ENCODE measurements at regions not wholly inside any gene's neighbourhood (a gene's known extent, or its start where the extent isn't known, plus 50 kb on each side); places are given as distances from the start of the nearest gene placed in this dataset.
"Not testable (repeated sequence)": the region's sequence is repeated elsewhere in the genome, so short reads cannot be mapped to it uniquely, and the experiment has no call there.

DNA sequence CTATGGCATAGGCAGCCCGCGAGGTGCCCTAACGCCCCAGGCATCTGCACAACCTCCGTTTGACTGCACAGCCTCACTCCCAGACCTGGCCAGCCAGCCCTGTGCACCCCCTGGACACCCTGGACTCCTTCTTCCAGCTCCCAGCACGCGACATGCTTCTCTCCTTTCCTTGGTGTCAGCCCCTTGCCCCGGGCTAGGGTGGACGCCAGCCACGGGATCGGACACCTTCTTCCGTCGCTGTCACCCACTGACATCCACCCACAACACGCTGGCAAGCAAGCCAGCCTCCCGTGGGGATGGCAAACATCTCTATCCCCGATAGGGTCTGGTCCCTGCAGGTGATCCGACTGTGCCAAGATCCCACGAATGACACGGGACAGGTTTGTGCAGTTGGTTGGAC, 60.5 kb upstream of the FCGR2A start:
- H2AFZ ChIP-seq (ENCODE audit: low read depth); H3K9ac ChIP-seq; H3K36me3 ChIP-seq (replicated peaks in 1 of 2; ENCODE audit: control insufficient read depth in 1 of 2, insufficient read depth in 2 of 2, low read length in 1 of 2); H3K79me2 ChIP-seq (ENCODE audit: insufficient read depth); H3K27ac ChIP-seq (ENCODE audit: low read depth in 2 of 2, low read length in 1 of 2); H3K4me1 ChIP-seq (ENCODE audit: control insufficient read depth in 1 of 2, insufficient read depth in 2 of 2, low read depth in 1 of 2, low read length in 1 of 2); POLR2A ChIA-PET; H3K27me3 ChIP-seq (ENCODE audit: insufficient read depth); H3F3A ChIP-seq (replicated peaks; ENCODE audit: insufficient read depth); CTCF ChIA-PET; H3K4me2 ChIP-seq; H4K20me1 ChIP-seq (ENCODE audit: insufficient read depth); H3K9me2 ChIP-seq; H3K9me3 ChIP-seq; H3K4me3 ChIP-seq (ENCODE audit: low read depth in 2 of 2, low read length in 1 of 2); DNase-seq: not testable (repeated sequence)
- WGBS (ENCODE audit: low lambda C conversion rate) = 52% methylated on average over 14 of the region's 18 CpGs

DNA sequence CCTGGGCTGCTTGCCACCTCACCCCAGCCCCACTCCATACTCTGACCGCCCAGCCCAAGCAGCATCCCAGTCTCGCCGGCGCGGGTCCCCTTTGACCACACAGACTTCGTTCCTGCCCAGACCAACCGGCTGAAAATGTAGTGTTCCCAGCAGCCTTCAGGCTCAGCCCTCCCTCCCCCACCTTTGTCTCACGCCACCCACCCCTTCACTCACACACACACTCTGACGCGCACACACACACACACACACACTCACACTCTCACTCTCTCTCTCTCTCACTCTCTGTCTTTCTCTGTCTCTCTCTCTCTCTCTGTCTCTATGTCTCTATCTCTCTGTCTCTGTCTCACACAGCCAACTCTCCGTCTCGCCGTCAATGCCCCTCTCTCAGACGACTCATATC, 61.0 kb upstream of the FCGR2A start:
- H2AFZ ChIP-seq (ENCODE audit: low read depth); DNase-seq; H3K9me3 ChIP-seq; H3K79me2 ChIP-seq (ENCODE audit: insufficient read depth); H3K36me3 ChIP-seq (replicated peaks in 1 of 2; ENCODE audit: control insufficient read depth in 1 of 2, insufficient read depth in 2 of 2, low read length in 1 of 2); POLR2A ChIA-PET; H3K9ac ChIP-seq; H3K27ac ChIP-seq (ENCODE audit: low read depth in 2 of 2, low read length in 1 of 2); H3K4me1 ChIP-seq (ENCODE audit: control insufficient read depth in 1 of 2, insufficient read depth in 2 of 2, low read depth in 1 of 2, low read length in 1 of 2); H3K4me2 ChIP-seq; CTCF ChIA-PET; H3K9me2 ChIP-seq; H4K20me1 ChIP-seq (ENCODE audit: insufficient read depth); H3K4me3 ChIP-seq (ENCODE audit: low read depth in 2 of 2, low read length in 1 of 2); H3F3A ChIP-seq (replicated peaks; ENCODE audit: insufficient read depth): not testable (repeated sequence)
- H3K27me3 ChIP-seq (ENCODE audit: insufficient read depth) = peaks cover 10% of the 10 kb centered on the region
- WGBS (ENCODE audit: low lambda C conversion rate) = 90% methylated on average over 2 of the region's 14 CpGs

DNA sequence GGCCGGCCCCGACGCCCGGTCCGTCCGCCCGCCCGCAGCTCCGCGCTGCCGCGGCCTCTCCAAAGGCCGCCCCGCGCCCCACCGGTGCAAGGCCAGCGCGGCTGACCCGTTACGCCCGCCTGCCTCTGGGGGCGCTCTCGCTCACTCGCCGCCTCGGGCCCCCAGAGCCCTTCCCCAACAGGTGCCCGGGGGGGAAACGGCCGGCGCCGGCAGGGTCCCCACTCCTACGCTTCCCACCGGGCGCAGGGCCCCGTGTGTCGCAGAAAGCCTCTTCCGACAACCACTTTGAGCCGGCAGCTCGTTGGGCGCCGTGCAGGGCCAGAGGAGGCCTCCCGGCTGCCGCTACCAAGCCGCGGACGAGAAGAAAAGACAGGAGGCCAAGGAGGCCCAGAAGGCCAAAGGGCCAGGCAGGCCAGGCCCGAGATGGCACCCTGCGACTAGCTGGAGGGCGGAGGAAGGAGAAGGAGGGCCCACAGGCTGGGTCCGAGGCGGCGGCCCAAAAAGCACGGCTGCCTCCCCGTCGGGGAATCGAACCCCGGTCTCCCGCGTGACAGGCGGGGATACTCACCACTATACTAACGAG, 64.9 kb upstream of the FCGR2A start:
- WGBS (ENCODE audit: low lambda C conversion rate) = under 1% methylated on average over 30 of the region's 61 CpGs
- no peaks in the 10 kb centered on the region for H3K9me3 ChIP-seq
- H3K36me3 ChIP-seq (replicated peaks in 1 of 2; ENCODE audit: control insufficient read depth in 1 of 2, insufficient read depth in 2 of 2, low read length in 1 of 2) = no peaks in the 10 kb centered on the region
- H4K20me1 ChIP-seq (ENCODE audit: insufficient read depth) = no peaks in the 10 kb centered on the region
- no peak overlapping the region for H2AFZ ChIP-seq (ENCODE audit: low read depth)
- no peaks in the 10 kb centered on the region for H3K79me2 ChIP-seq (ENCODE audit: insufficient read depth)
- no peak overlapping the region; a peak in 1 of 4 replicates for H3K27ac ChIP-seq (ENCODE audit: low read depth in 2 of 2, low read length in 1 of 2)
- ChIA-PET POLR2A (no interaction called here), CTCF (interaction anchor here (0.6 to 3.8 kb wide), 9 partner anchors 9 to 552 kb away, joined by 3 to 18 read pairs (median 6); no protein-coding TSS in a partner anchor)
- peaks cover 18% of the 10 kb centered on the region for H3K27me3 ChIP-seq (ENCODE audit: insufficient read depth)
- no peak overlapping the region for H3K9ac ChIP-seq
- peaks cover 0 to 7% of the 10 kb centered on the region in 2 experiments; a peak in 1 of 4 replicates for H3K4me1 ChIP-seq (ENCODE audit: control insufficient read depth in 1 of 2, insufficient read depth in 2 of 2, low read depth in 1 of 2, low read length in 1 of 2)
- no peaks in the 10 kb centered on the region for H3F3A ChIP-seq (replicated peaks; ENCODE audit: insufficient read depth)
- H3K4me3 ChIP-seq (ENCODE audit: low read depth in 2 of 2, low read length in 1 of 2) = peak overlapping the region; percentile 72 to 76
- H3K4me2 ChIP-seq = peak overlapping the region; percentile 85
- DNase-seq = peak; percentile 92
- TF ChIP-seq, protein P1, sequence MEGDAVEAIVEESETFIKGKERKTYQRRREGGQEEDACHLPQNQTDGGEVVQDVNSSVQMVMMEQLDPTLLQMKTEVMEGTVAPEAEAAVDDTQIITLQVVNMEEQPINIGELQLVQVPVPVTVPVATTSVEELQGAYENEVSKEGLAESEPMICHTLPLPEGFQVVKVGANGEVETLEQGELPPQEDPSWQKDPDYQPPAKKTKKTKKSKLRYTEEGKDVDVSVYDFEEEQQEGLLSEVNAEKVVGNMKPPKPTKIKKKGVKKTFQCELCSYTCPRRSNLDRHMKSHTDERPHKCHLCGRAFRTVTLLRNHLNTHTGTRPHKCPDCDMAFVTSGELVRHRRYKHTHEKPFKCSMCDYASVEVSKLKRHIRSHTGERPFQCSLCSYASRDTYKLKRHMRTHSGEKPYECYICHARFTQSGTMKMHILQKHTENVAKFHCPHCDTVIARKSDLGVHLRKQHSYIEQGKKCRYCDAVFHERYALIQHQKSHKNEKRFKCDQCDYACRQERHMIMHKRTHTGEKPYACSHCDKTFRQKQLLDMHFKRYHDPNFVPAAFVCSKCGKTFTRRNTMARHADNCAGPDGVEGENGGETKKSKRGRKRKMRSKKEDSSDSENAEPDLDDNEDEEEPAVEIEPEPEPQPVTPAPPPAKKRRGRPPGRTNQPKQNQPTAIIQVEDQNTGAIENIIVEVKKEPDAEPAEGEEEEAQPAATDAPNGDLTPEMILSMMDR (IDR thresholded peaks at IDR 0.05) = peak; percentile 66
- TF ChIP-seq SMC3 (IDR thresholded peaks at IDR 0.05; ENCODE audit: low read depth, low read length) = no peak
- TF ChIP-seq, protein P2, sequence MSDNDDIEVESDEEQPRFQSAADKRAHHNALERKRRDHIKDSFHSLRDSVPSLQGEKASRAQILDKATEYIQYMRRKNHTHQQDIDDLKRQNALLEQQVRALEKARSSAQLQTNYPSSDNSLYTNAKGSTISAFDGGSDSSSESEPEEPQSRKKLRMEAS (IDR thresholded peaks at IDR 0.05; ENCODE audit: low read depth) = 0 out of 2 replicates have a peak, but pooled peaks have one; percentile 23
- H3K9me2 ChIP-seq = no peaks in the 10 kb centered on the region

Data from SK-N-SH (cell line).